Progenitor cell of endocrine pancreas (in vitro differentiated cells): ENCODE measurements at regions not wholly inside any gene's neighbourhood (a gene's known extent, or its start where the extent isn't known, plus 50 kb on each side); places are given as distances from the start of the nearest gene placed in this dataset.
"Not testable (repeated sequence)": the region's sequence is repeated elsewhere in the genome, so short reads cannot be mapped to it uniquely, and the experiment has no call there.

ENCODE experiments used
- DNase-seq: peaks from one replicate; pipeline ENCODE4 v3.0.0; 2021; ENCODE audit warnings: low spot score; ENCODE audit not compliant: unreplicated experiment
- H3K27ac Mint-ChIP-seq: 2 replicates; pipeline ENCODE4 v1.8.0; 2021; ENCODE audit warnings: mild to moderate bottlenecking, moderate library complexity, mixed read lengths
- H3K27me3 Mint-ChIP-seq: 2 replicates; pipeline ENCODE4 v1.8.0; 2021; ENCODE audit warnings: mixed read lengths
- H3K36me3 Mint-ChIP-seq: 2 replicates; pipeline ENCODE4 v1.8.0; 2022; ENCODE audit warnings: mixed read lengths; ENCODE audit not compliant: insufficient read depth
- H3K4me1 Mint-ChIP-seq: 2 replicates; pipeline ENCODE4 v1.8.0; 2021; ENCODE audit warnings: low read depth, mixed read lengths
- H3K4me3 Mint-ChIP-seq: 2 replicates; pipeline ENCODE4 v1.8.0; 2021; ENCODE audit warnings: low read depth, mild to moderate bottlenecking, moderate library complexity, mixed read lengths
- H3K9me3 Mint-ChIP-seq: 2 replicates; pipeline ENCODE4 v1.8.0; 2021; ENCODE audit warnings: low read depth, mixed read lengths
- CTCF ChIP-seq: fragments of 200-600 bp; sonication (generic); IDR thresholded peaks from one replicate; pipeline ENCODE4 v1.5.0; 2021; ENCODE audit warnings: antibody characterized with exemption, mild to moderate bottlenecking; ENCODE audit not compliant: unreplicated experiment

- peaks cover 3% of the 10 kb centered on the region for H3K36me3 Mint-ChIP-seq
- H3K4me3 Mint-ChIP-seq, result no peak overlapping the region
- no peak for TF ChIP-seq CTCF
- peaks cover 14% of the 10 kb centered on the region for H3K27me3 Mint-ChIP-seq
- no peaks in the 10 kb centered on the region for H3K4me1 Mint-ChIP-seq
- no peak for DNase-seq
- peaks cover 25% of the 10 kb centered on the region for H3K9me3 Mint-ChIP-seq
- H3K27ac Mint-ChIP-seq, result no peak overlapping the region
These were observed 64.3 kb upstream of the SHANK2 start for GRCh38 chr11:71316701-71317100.

- H3K36me3 Mint-ChIP-seq, H3K27ac Mint-ChIP-seq, H3K4me1 Mint-ChIP-seq, H3K4me3 Mint-ChIP-seq, DNase-seq, H3K27me3 Mint-ChIP-seq: not testable (repeated sequence)
- peaks cover 14% of the 10 kb centered on the region for H3K9me3 Mint-ChIP-seq
These were observed 60.2 kb upstream of the SHANK2 start for GRCh38 chr11:71312616-71313015.

- Mint-ChIP-seq H3K27me3 (peaks cover 5% of the 10 kb centered on the region), H3K27ac (no peak overlapping the region), H3K4me1 (peaks cover 6% of the 10 kb centered on the region), H3K36me3 (no peaks in the 10 kb centered on the region), H3K9me3 (peaks cover 11% of the 10 kb centered on the region), H3K4me3 (no peak overlapping the region)
- DNase-seq, result no peak
- TF ChIP-seq CTCF, result no peak
These were observed 59.6 kb upstream of the SHANK2 start for GRCh38 chr11:71311928-71312510.

- TF ChIP-seq CTCF, result no peak
- Mint-ChIP-seq H3K4me3 (no peak overlapping the region), H3K9me3 (peaks cover 11% of the 10 kb centered on the region), H3K36me3 (no peaks in the 10 kb centered on the region), H3K27ac (no peak overlapping the region), H3K27me3 (peaks cover 5% of the 10 kb centered on the region), H3K4me1 (peaks cover 9% of the 10 kb centered on the region)
- no peak for DNase-seq
These were observed 59.0 kb upstream of the SHANK2 start for GRCh38 chr11:71311176-71311925.

GRCh38 chr11:71310184-71310583, 57.8 kb upstream of the SHANK2 start:
- Mint-ChIP-seq H3K9me3 (peaks cover 6% of the 10 kb centered on the region), H3K27ac (no peak overlapping the region), H3K4me3 (no peak overlapping the region), H3K27me3 (peaks cover 5% of the 10 kb centered on the region), H3K4me1 (peaks cover 9% of the 10 kb centered on the region), H3K36me3 (no peaks in the 10 kb centered on the region)
- TF ChIP-seq CTCF, result no peak
- DNase-seq, result no peak

- Mint-ChIP-seq H3K4me3 (no peak overlapping the region), H3K36me3 (no peaks in the 10 kb centered on the region), H3K4me1 (peaks cover 9% of the 10 kb centered on the region), H3K27ac (no peak overlapping the region), H3K9me3 (peaks cover 3% of the 10 kb centered on the region), H3K27me3 (peaks cover 2% of the 10 kb centered on the region)
- DNase-seq, result no peak
- TF ChIP-seq CTCF, result no peak
These were observed 57.2 kb upstream of the SHANK2 start for GRCh38 chr11:71309611-71310010.
